GM21576 (cell line): ENCODE measurements at regions not wholly inside any gene's neighbourhood (a gene's known extent, or its start where the extent isn't known, plus 50 kb on each side); places are given as distances from the start of the nearest gene placed in this dataset.

ENCODE experiments used
- ATAC-seq: cut with Tn5 transposase; IDR thresholded peaks from one replicate; pipeline ENCODE4 v1.9.1; 2021; ENCODE audit warnings: mild to moderate bottlenecking, moderate library complexity; ENCODE audit not compliant: unreplicated experiment

GRCh38 chr3:4021162-4021561, 221.9 kb downstream of the LRRN1 start:
- ATAC-seq: no peak

GRCh38 chr3:4029135-4029534, 229.9 kb downstream of the LRRN1 start:
- no peak for ATAC-seq

- ATAC-seq: no peak
Measured at GRCh38 chr3:4030624-4031023, 231.4 kb downstream of the LRRN1 start.

GRCh38 chr3:4033296-4033695, 234.1 kb downstream of the LRRN1 start:
- no peak for ATAC-seq

- no peak for ATAC-seq
Measured at GRCh38 chr3:4036046-4036445, 236.8 kb downstream of the LRRN1 start.

GRCh38 chr3:4038351-4038750, 239.1 kb downstream of the LRRN1 start:
- no peak for ATAC-seq

- no peak for ATAC-seq
Measured at GRCh38 chr3:4042070-4042469, 242.8 kb downstream of the LRRN1 start.

- no peak for ATAC-seq
Measured at GRCh38 chr3:4042869-4043268, 243.6 kb downstream of the LRRN1 start.

GRCh38 chr3:4043867-4044575, 244.8 kb downstream of the LRRN1 start:
- no peak for ATAC-seq

- no peak for ATAC-seq
Measured at GRCh38 chr3:4044619-4045018, 245.4 kb downstream of the LRRN1 start.

- no peak for ATAC-seq
Measured at GRCh38 chr3:4045756-4046155, 246.5 kb downstream of the LRRN1 start.

GRCh38 chr3:4047366-4047765, 248.1 kb downstream of the LRRN1 start:
- no peak for ATAC-seq

GRCh38 chr3:4052706-4053105, 250.5 kb upstream of the SETMAR start:
- ATAC-seq: no peak

- ATAC-seq: no peak
Measured at GRCh38 chr3:4053975-4054374, 249.2 kb upstream of the SETMAR start.

- ATAC-seq: no peak
Measured at GRCh38 chr3:4060064-4060463, 243.1 kb upstream of the SETMAR start.

- ATAC-seq: no peak
Measured at GRCh38 chr3:4060603-4061002, 242.6 kb upstream of the SETMAR start.

GRCh38 chr3:4061195-4061594, 242.0 kb upstream of the SETMAR start:
- ATAC-seq: no peak

GRCh38 chr3:4061783-4062360, 241.3 kb upstream of the SETMAR start:
- no peak for ATAC-seq

GRCh38 chr3:4062621-4063020, 240.5 kb upstream of the SETMAR start:
- no peak for ATAC-seq

GRCh38 chr3:4063916-4064574, 239.1 kb upstream of the SETMAR start:
- ATAC-seq: no peak

- peak; percentile 83 for ATAC-seq
Measured at GRCh38 chr3:4065085-4065484, 238.1 kb upstream of the SETMAR start.

- no peak for ATAC-seq
Measured at GRCh38 chr3:4065554-4065953, 237.6 kb upstream of the SETMAR start.
